H1 (cell line): ENCODE measurements at regions not wholly inside any gene's neighbourhood (a gene's known extent, or its start where the extent isn't known, plus 50 kb on each side); places are given as distances from the start of the nearest gene placed in this dataset.

Experiments
- CTCF ChIA-PET: fragments of 300-600 bp; sonication (Branson Sonifier 250); formaldehyde crosslinking; loops from one replicate; lab custom pipeline; 2021; ENCODE audit not compliant: partially characterized antibody; lab: Charles Lee
- POLR2A ChIA-PET: fragments of 300-600 bp; sonication (Branson Sonifier 250); formaldehyde crosslinking; loops from one replicate; lab custom pipeline; 2021; ENCODE audit warnings: inconsistent platforms; ENCODE audit not compliant: partially characterized antibody; lab: Charles Lee
- DNase-seq, 2 experiments: peaks; one replicate each; pipeline versions ENCODE4 v3.0.0 to v3.0.0-alpha.2; 2010 to 2022; ENCODE audit warnings: low spot score in 2 of 2, low read depth in 1 of 2, mixed read lengths in 1 of 2
- FAIRE-seq: peaks from 2 replicates; lab custom pipeline; 2011; peaks lifted over from hg19 to GRCh38; lab: Jason Lieb, UNC
- H2AFZ ChIP-seq: 2 replicates; pipeline ENCODE4 v1.8.1; 2012; ENCODE audit warnings: low read length, inconsistent platforms
- H2AK5ac ChIP-seq: 2 replicates; pipeline ENCODE4 v1.6.1; 2013; ENCODE audit warnings: low read depth, low read length
- H2BK120ac ChIP-seq: replicated peaks from 2 replicates; pipeline ENCODE3; 2013; ENCODE audit warnings: low read depth, low read length, inconsistent platforms
- H2BK12ac ChIP-seq: 2 replicates; pipeline ENCODE4 v1.6.1; 2013; ENCODE audit warnings: low read depth, low read length
- H2BK15ac ChIP-seq: 2 replicates; pipeline ENCODE4 v1.6.1; 2013; ENCODE audit warnings: low read length
- H2BK20ac ChIP-seq: 2 replicates; pipeline ENCODE4 v1.6.1; 2013; ENCODE audit warnings: low read length
- H2BK5ac ChIP-seq: 2 replicates; pipeline ENCODE4 v1.6.1; 2013; ENCODE audit warnings: low read depth, low read length
- H3K14ac ChIP-seq: 2 replicates; pipeline ENCODE4 v1.6.1; 2013; ENCODE audit warnings: inconsistent platforms; ENCODE audit not compliant: insufficient read length
- H3K18ac ChIP-seq: 2 replicates; pipeline ENCODE4 v1.6.1; 2013; ENCODE audit warnings: low read length; ENCODE audit errors: extremely low read depth
- H3K23ac ChIP-seq: 2 replicates; pipeline ENCODE4 v1.6.1; 2013; ENCODE audit warnings: inconsistent platforms; ENCODE audit not compliant: insufficient read length
- H3K23me2 ChIP-seq: 2 replicates; pipeline ENCODE4 v1.6.1; 2013; ENCODE audit warnings: low read depth, low read length
- H3K27ac ChIP-seq: 2 replicates; pipeline ENCODE4 v1.6.1; 2011; ENCODE audit warnings: low read depth, low read length, inconsistent platforms
- H3K27me3 ChIP-seq, 4 experiments: replicated peaks in 1 of 4; 1 replicate in 1 of 4; 2 replicates in 3 of 4; pipeline versions ENCODE4 v1.6.1 to v1.8.1; 2011 to 2013; ENCODE audit warnings: low read length in 3 of 4, mild to moderate bottlenecking in 3 of 4, inconsistent platforms in 2 of 4, mixed read lengths in 2 of 4, moderate library complexity in 1 of 4; ENCODE audit not compliant: control insufficient read depth in 3 of 4, insufficient read depth in 3 of 4; ENCODE audit errors: extremely low read depth in 1 of 4
- H3K36me3 ChIP-seq, 4 experiments: 2 replicates each; pipeline versions ENCODE4 v1.6.1 to v1.8.1; 2011 to 2013; ENCODE audit warnings: mild to moderate bottlenecking in 4 of 4, low read length in 3 of 4, moderate library complexity in 2 of 4, control low read depth in 1 of 4, inconsistent platforms in 1 of 4; ENCODE audit not compliant: insufficient read depth in 4 of 4, control insufficient read depth in 2 of 4
- H3K4ac ChIP-seq: replicated peaks from 2 replicates; pipeline ENCODE3; 2013; ENCODE audit warnings: low read length, low read depth, mixed read lengths, inconsistent platforms; ENCODE audit not compliant: insufficient read length
- H3K4me1 ChIP-seq, 4 experiments: replicated peaks in 1 of 4; 1 replicate in 1 of 4; 2 replicates in 3 of 4; pipeline versions ENCODE4 v1.6.1 to v1.8.1; 2011 to 2013; ENCODE audit warnings: low read length in 3 of 4, inconsistent platforms in 2 of 4, mixed read lengths in 1 of 4; ENCODE audit not compliant: insufficient read depth in 4 of 4, control insufficient read depth in 3 of 4
- H3K4me2 ChIP-seq, 2 experiments: 2 replicates each; pipeline versions ENCODE4 v1.6.1 to v1.8.1; 2011 to 2013; ENCODE audit warnings: low read depth in 2 of 2, low read length in 2 of 2, control low read depth in 1 of 2, inconsistent platforms in 1 of 2, mild to moderate bottlenecking in 1 of 2; ENCODE audit not compliant: insufficient read depth in 1 of 2
- H3K4me3 ChIP-seq, 4 experiments: fragments of 200-600, 300-600 bp in 1 of 4; sonication (generic), shearing (Covaris generic), sonication (Bioruptor Twin) in 1 of 4; 2 replicates each; pipeline versions ENCODE4 v1.5.1 to v1.8.1; 2011 to 2016; ENCODE audit warnings: low read length in 4 of 4, low read depth in 3 of 4, control low read depth in 2 of 4, inconsistent platforms in 2 of 4, mild to moderate bottlenecking in 2 of 4, mixed read lengths in 1 of 4, moderate library complexity in 1 of 4; ENCODE audit not compliant: insufficient read depth in 2 of 4; ENCODE audit errors: extremely low read depth in 1 of 4
- H3K56ac ChIP-seq: replicated peaks from 2 replicates; pipeline ENCODE3; 2013; ENCODE audit warnings: low read depth, mild to moderate bottlenecking, mixed read lengths, low read length, inconsistent platforms; ENCODE audit not compliant: insufficient read length
- H3K79me1 ChIP-seq: 2 replicates; pipeline ENCODE4 v1.6.1; 2013; ENCODE audit warnings: low read depth, low read length, control low read depth
- H3K79me2 ChIP-seq, 2 experiments: 2 replicates each; pipeline versions ENCODE4 v1.6.1 to v1.8.1; 2012 to 2013; ENCODE audit warnings: low read length in 2 of 2, mild to moderate bottlenecking in 2 of 2, inconsistent platforms in 1 of 2; ENCODE audit not compliant: insufficient read depth in 2 of 2, control insufficient read depth in 1 of 2
- H3K9ac ChIP-seq, 4 experiments: replicated peaks in 1 of 4; 1 replicate in 1 of 4; 2 replicates in 3 of 4; pipeline versions ENCODE4 v1.6.1 to v1.8.1; 2011 to 2013; ENCODE audit warnings: low read depth in 3 of 4, low read length in 3 of 4, control low read depth in 2 of 4, mild to moderate bottlenecking in 2 of 4, moderate library complexity in 2 of 4, inconsistent platforms in 1 of 4; ENCODE audit errors: extremely low read depth in 1 of 4
- H3K9me3 ChIP-seq, 2 experiments: 2 replicates each; pipeline versions ENCODE4 v1.6.1 to v1.8.1; 2012 to 2013; ENCODE audit warnings: mild to moderate bottlenecking in 2 of 2, moderate library complexity in 2 of 2, control low read depth in 1 of 2, inconsistent platforms in 1 of 2, low read depth in 1 of 2, low read length in 1 of 2, mixed read lengths in 1 of 2; ENCODE audit not compliant: insufficient read depth in 2 of 2
- H4K20me1 ChIP-seq, 2 experiments: replicated peaks in 1 of 2; 2 replicates each; pipeline versions ENCODE3 to v1.8.1; 2011 to 2013; ENCODE audit warnings: inconsistent platforms in 2 of 2, low read length in 2 of 2, mild to moderate bottlenecking in 1 of 2; ENCODE audit not compliant: insufficient read depth in 2 of 2, control insufficient read depth in 1 of 2
- H4K5ac ChIP-seq: 2 replicates; pipeline ENCODE4 v1.6.1; 2013; ENCODE audit warnings: low read length, low read depth, mixed read lengths, inconsistent platforms; ENCODE audit not compliant: insufficient read length
- H4K8ac ChIP-seq: 2 replicates; pipeline ENCODE4 v1.8.0; 2013; ENCODE audit warnings: mild to moderate bottlenecking, moderate library complexity, low read length, inconsistent platforms; ENCODE audit not compliant: insufficient read depth; ENCODE audit errors: extremely low read depth
- H4K91ac ChIP-seq: replicated peaks from 2 replicates; pipeline ENCODE3; 2013; ENCODE audit warnings: low read length, mixed read lengths, inconsistent platforms; ENCODE audit not compliant: insufficient read length
- GTF2F1 ChIP-seq: IDR thresholded peaks from 2 replicates; pipeline ENCODE4 v1.6.1; 2012; ENCODE audit warnings: low read depth, low read length, improper control_type of control experiment, borderline replicate concordance
- JUND ChIP-seq: IDR thresholded peaks from 2 replicates; pipeline ENCODE4 v1.6.1; 2011; ENCODE audit warnings: mild to moderate bottlenecking, improper control_type of control experiment, low read length
- SIRT6 ChIP-seq: IDR thresholded peaks from one replicate; pipeline ENCODE4 v1.7.1; 2012; ENCODE audit warnings: low read length, inconsistent platforms
- SP4 ChIP-seq: IDR thresholded peaks from 2 replicates; pipeline ENCODE4 v1.6.1; 2012; ENCODE audit warnings: low read length, inconsistent platforms
- WGBS, 2 experiments: shearing (Covaris generic) in 1 of 2; methylation state at CpG; one replicate each; pipeline versions ENCODE4 v1.1.6 to v1.1.7; 2013 to 2015; ENCODE audit warnings: low lambda C conversion rate in 2 of 2, mixed read lengths in 2 of 2, inconsistent platforms in 1 of 2, low coverage in 1 of 2, missing lambda C conversion rate in 1 of 2; ENCODE audit not compliant: insufficient replicate concordance in 2 of 2, insufficient coverage in 1 of 2, insufficient read length in 1 of 2; ENCODE audit errors: extremely low coverage in 1 of 2, missing lambda C conversion rate in 1 of 2; 5-methylcytosine and 5-hydroxymethylcytosine counted together

DNA sequence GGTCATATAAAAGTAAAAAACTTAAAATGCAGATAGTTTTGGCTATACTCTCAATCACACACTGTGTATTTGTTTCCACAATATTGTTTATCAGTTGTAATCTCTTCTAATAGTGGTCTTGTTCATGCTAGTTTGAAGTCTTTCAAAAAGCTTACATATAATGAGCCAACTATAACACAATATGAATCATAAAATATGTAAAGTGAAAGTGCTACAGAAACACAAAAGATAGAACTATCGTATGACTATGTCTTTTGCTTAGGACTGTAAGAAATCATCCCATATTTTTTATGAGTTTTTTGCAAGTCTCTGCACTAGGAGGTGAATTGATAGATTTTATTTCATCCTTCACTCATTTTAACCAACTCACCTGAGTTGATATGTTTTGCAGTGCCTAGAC lies 136.0 kb downstream of the MMUT start:
- H3K23me2 ChIP-seq = no peaks in the 10 kb centered on the region
- DNase-seq (no peak), FAIRE-seq (no peak)
- H4K5ac ChIP-seq = no peak overlapping the region
- no peak overlapping the region for H2BK5ac ChIP-seq
- ChIA-PET POLR2A (no interaction called here), CTCF (no interaction called here)
- H3K27me3 ChIP-seq = no peaks in the 10 kb centered on the region
- no peak overlapping the region for H2AK5ac ChIP-seq
- H4K8ac ChIP-seq = no peak overlapping the region
- H3K79me2 ChIP-seq = no peaks in the 10 kb centered on the region
- no peak overlapping the region for H2AFZ ChIP-seq
- H3K4me1 ChIP-seq = no peaks in the 10 kb centered on the region
- H3K4me3 ChIP-seq = no peak overlapping the region
- H3K36me3 ChIP-seq = no peaks in the 10 kb centered on the region; a peak in 1 of 8 replicates
- H2BK15ac ChIP-seq = no peak overlapping the region
- H3K9ac ChIP-seq = no peak overlapping the region
- H4K20me1 ChIP-seq = no peaks in the 10 kb centered on the region
- H3K79me1 ChIP-seq = no peaks in the 10 kb centered on the region
- no peak overlapping the region for H2BK120ac ChIP-seq
- WGBS, 2 experiments = 95% methylated on average over 1 of the region's 1 CpG; no CpG with 5 or more reads in 1 of the 2 experiments
- H4K91ac ChIP-seq = no peak overlapping the region
- H3K56ac ChIP-seq = no peak overlapping the region
- no peak overlapping the region for H3K4me2 ChIP-seq
- H2BK20ac ChIP-seq = no peak overlapping the region
- no peak overlapping the region for H3K18ac ChIP-seq
- H2BK12ac ChIP-seq = no peak overlapping the region
- H3K23ac ChIP-seq = no peak overlapping the region
- no peaks in the 10 kb centered on the region for H3K9me3 ChIP-seq
- H3K14ac ChIP-seq = no peak overlapping the region
- H3K27ac ChIP-seq = no peak overlapping the region
- H3K4ac ChIP-seq = no peak overlapping the region
- TF ChIP-seq GTF2F1 (no peak), SIRT6 (no peak), SP4 (no peak), JUND (no peak)
